AG09309 (cell line): ENCODE measurements at regions not wholly inside any gene's neighbourhood (a gene's known extent, or its start where the extent isn't known, plus 50 kb on each side); places are given as distances from the start of the nearest gene placed in this dataset.

Experiments
- DNase-seq: peaks from one replicate; pipeline ENCODE4 v3.0.0-alpha.2; 2010; ENCODE audit warnings: low read depth
- H3K4me3 ChIP-seq: 2 replicates; pipeline ENCODE4 v1.5.1; 2011; ENCODE audit warnings: mild to moderate bottlenecking, low read depth, low read length, moderate library complexity; ENCODE audit not compliant: control insufficient read depth
- CTCF ChIP-seq: IDR thresholded peaks from 2 replicates; pipeline ENCODE4 v1.5.1; 2011; ENCODE audit warnings: mild to moderate bottlenecking, low read depth, low read length, inconsistent platforms; ENCODE audit not compliant: insufficient read depth, control insufficient read depth; ENCODE audit errors: missing control alignments

GRCh38 chr7:156196649-156197048 is 384.4 kb upstream of the SHH start:
- no peak overlapping the region for H3K4me3 ChIP-seq
- DNase-seq: no peak
- TF ChIP-seq CTCF: no peak

- no peak overlapping the region for H3K4me3 ChIP-seq
- no peak for TF ChIP-seq CTCF
- DNase-seq: no peak
Measured at GRCh38 chr7:156195276-156195675, 383.0 kb upstream of the SHH start.

GRCh38 chr7:156194813-156195212 is 382.6 kb upstream of the SHH start:
- no peak for DNase-seq
- no peak for TF ChIP-seq CTCF
- no peak overlapping the region for H3K4me3 ChIP-seq

GRCh38 chr7:156192921-156193320 is 380.7 kb upstream of the SHH start:
- DNase-seq: no peak
- no peak for TF ChIP-seq CTCF
- H3K4me3 ChIP-seq: no peak overlapping the region

GRCh38 chr7:156191090-156191489 is 378.8 kb upstream of the SHH start:
- no peak overlapping the region for H3K4me3 ChIP-seq
- TF ChIP-seq CTCF: no peak
- no peak for DNase-seq

GRCh38 chr7:156185076-156185475 is 372.8 kb upstream of the SHH start:
- H3K4me3 ChIP-seq: no peak overlapping the region
- DNase-seq: no peak
- no peak for TF ChIP-seq CTCF

GRCh38 chr7:156184164-156184563 is 371.9 kb upstream of the SHH start:
- no peak overlapping the region for H3K4me3 ChIP-seq
- no peak for TF ChIP-seq CTCF

More at GRCh38 chr7:156184164-156184563, 371.9 kb upstream of the SHH start:
- no peak for DNase-seq
